ENCODE measurements at regions not wholly inside any gene's neighbourhood (a gene's known extent, or its start where the extent isn't known, plus 50 kb on each side); places are given as distances from the start of the nearest gene placed in this dataset.

- TF ChIP-seq CTCF (IDR thresholded peaks at IDR 0.05) (no peak), CHD2 (IDR thresholded peaks at IDR 0.05; ENCODE audit: low read length, partially characterized antibody) (no peak), PBX3 (IDR thresholded peaks at IDR 0.05) (no peak), YY1 (IDR thresholded peaks at IDR 0.05; ENCODE audit: low read depth) (no peak), JUND (IDR thresholded peaks at IDR 0.05) (no peak), EZH2phosphoT487 (IDR thresholded peaks at IDR 0.05; ENCODE audit: borderline replicate concordance, low read depth) (no peak), ELF1 (IDR thresholded peaks at IDR 0.05) (no peak), NFIC (IDR thresholded peaks at IDR 0.05; ENCODE audit: borderline replicate concordance) (no peak), SMC3 (IDR thresholded peaks at IDR 0.05; ENCODE audit: low read depth, low read length) (no peak)
Observed at GRCh38 chr1:223030871-223031400, 112.1 kb downstream of the TLR5 start (continued).

GRCh38 chr1:223031733-223032601 lies 111.1 kb downstream of the TLR5 start:
- Histone ChIP-seq H3K4me1 (ENCODE audit: control insufficient read depth in 1 of 2, insufficient read depth in 2 of 2, low read depth in 1 of 2, low read length in 1 of 2) (peaks cover 0 to 11% of the 10 kb centered on the region in 2 experiments; a peak in 1 of 4 replicates), H2AFZ (ENCODE audit: low read depth) (no peak overlapping the region), H3K9me3 (no peaks in the 10 kb centered on the region), H3F3A (replicated peaks; ENCODE audit: insufficient read depth) (no peaks in the 10 kb centered on the region), H4K20me1 (ENCODE audit: insufficient read depth) (no peaks in the 10 kb centered on the region), H3K9ac (no peak overlapping the region), H3K4me3 (ENCODE audit: low read depth in 2 of 2, low read length in 1 of 2) (no peak overlapping the region), H3K9me2 (no peaks in the 10 kb centered on the region), H3K79me2 (ENCODE audit: insufficient read depth) (no peaks in the 10 kb centered on the region), H3K27ac (ENCODE audit: low read depth in 2 of 2, low read length in 1 of 2) (no peak overlapping the region), H3K27me3 (ENCODE audit: insufficient read depth) (no peaks in the 10 kb centered on the region), H3K36me3 (replicated peaks in 1 of 2; ENCODE audit: control insufficient read depth in 1 of 2, insufficient read depth in 2 of 2, low read length in 1 of 2) (no peaks in the 10 kb centered on the region), H3K4me2 (no peak overlapping the region)
- TF ChIP-seq SMC3 (IDR thresholded peaks at IDR 0.05; ENCODE audit: low read depth, low read length) = no peak
- TF ChIP-seq RFX5 (IDR thresholded peaks at IDR 0.05; ENCODE audit: low read length) = no peak
- TF ChIP-seq TEAD4 (IDR thresholded peaks at IDR 0.05; ENCODE audit: borderline replicate concordance, insufficient read depth) = no peak
- TF ChIP-seq FOSL2 (IDR thresholded peaks at IDR 0.05; ENCODE audit: borderline replicate concordance, low read depth) = no peak
- TF ChIP-seq TAF1 (IDR thresholded peaks at IDR 0.05; ENCODE audit: borderline replicate concordance, low read depth, low read length) = no peak
- TF ChIP-seq JUND (IDR thresholded peaks at IDR 0.05) = no peak
- no peak for TF ChIP-seq TCF12 (IDR thresholded peaks at IDR 0.05)
- TF ChIP-seq RXRA (IDR thresholded peaks at IDR 0.05; ENCODE audit: borderline replicate concordance, low read depth) = no peak
- no peak for TF ChIP-seq CHD2 (IDR thresholded peaks at IDR 0.05; ENCODE audit: low read length, partially characterized antibody)
- TF ChIP-seq RAD21 (IDR thresholded peaks at IDR 0.05; ENCODE audit: low read length) = no peak
- no peak for TF ChIP-seq FOXM1 (IDR thresholded peaks at IDR 0.05; ENCODE audit: low read depth)
- no peak for TF ChIP-seq GATA2 (CRISPR knock-in tag; IDR thresholded peaks at IDR 0.05)
- TF ChIP-seq IRF3 (IDR thresholded peaks at IDR 0.05; ENCODE audit: low read depth, low read length) = no peak
- no peak for TF ChIP-seq REST (IDR thresholded peaks at IDR 0.05; ENCODE audit: low read depth, low read length)
- TF ChIP-seq CTCF (IDR thresholded peaks at IDR 0.05) = no peak
- TF ChIP-seq ELF1 (IDR thresholded peaks at IDR 0.05) = no peak
- POLR2A ChIA-PET = no interaction called here
- no peak for DNase-seq
- CTCF ChIA-PET = no interaction called here
- 80% methylated on average over 11 of the region's 11 CpGs for WGBS (ENCODE audit: low lambda C conversion rate)
